ENCODE measurements at regions not wholly inside any gene's neighbourhood (a gene's known extent, or its start where the extent isn't known, plus 50 kb on each side); places are given as distances from the start of the nearest gene placed in this dataset.

DNA sequence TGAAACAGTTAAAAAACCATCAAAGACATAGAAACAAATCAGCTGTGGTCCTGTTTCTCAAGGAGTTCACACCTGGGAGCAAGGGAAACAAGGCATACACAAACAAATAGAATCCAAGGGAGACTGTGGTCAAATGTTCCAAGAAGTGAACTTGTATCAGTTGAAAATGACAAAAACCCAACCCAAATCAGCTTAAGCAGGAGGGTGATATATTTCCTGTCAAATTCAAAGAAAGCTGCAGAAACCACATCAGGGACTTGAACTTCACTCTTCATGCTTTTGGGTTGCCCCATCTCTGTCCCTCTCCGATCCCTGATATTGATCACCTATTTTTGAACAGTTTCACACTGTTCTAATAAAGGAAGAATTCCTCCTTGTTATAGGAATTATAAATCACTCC, 148.6 kb upstream of the FMR1 start:
- TF ChIP-seq, protein P1, sequence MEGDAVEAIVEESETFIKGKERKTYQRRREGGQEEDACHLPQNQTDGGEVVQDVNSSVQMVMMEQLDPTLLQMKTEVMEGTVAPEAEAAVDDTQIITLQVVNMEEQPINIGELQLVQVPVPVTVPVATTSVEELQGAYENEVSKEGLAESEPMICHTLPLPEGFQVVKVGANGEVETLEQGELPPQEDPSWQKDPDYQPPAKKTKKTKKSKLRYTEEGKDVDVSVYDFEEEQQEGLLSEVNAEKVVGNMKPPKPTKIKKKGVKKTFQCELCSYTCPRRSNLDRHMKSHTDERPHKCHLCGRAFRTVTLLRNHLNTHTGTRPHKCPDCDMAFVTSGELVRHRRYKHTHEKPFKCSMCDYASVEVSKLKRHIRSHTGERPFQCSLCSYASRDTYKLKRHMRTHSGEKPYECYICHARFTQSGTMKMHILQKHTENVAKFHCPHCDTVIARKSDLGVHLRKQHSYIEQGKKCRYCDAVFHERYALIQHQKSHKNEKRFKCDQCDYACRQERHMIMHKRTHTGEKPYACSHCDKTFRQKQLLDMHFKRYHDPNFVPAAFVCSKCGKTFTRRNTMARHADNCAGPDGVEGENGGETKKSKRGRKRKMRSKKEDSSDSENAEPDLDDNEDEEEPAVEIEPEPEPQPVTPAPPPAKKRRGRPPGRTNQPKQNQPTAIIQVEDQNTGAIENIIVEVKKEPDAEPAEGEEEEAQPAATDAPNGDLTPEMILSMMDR (IDR thresholded peaks at IDR 0.05; ENCODE audit: insufficient read depth, low read depth, low read length, missing control alignments) = no peak
- DNase-seq (ENCODE audit: low read depth) = no peak
- H3K4me3 ChIP-seq (ENCODE audit: low read depth, low read length) = no peak overlapping the region

DNA sequence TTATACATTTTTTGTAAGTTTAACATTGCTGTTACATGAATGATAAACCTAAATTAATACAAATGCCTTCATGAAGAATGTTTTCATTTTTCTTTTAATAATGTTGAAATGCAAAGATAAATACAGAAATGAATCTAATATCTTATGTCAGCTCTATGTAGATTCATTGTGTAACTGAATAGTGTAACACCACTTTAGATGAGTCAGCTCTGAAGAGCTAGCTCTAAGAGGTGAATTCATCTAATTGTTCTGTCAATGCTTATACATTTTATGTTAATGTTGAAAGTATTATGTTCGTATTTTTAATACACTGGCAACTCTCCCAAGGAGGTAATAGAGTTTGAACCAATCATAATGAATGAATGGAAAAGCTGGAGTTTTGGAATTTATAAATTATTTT, 146.9 kb upstream of the FMR1 start:
- DNase-seq (ENCODE audit: low read depth) = no peak
- TF ChIP-seq, protein P1 (IDR thresholded peaks at IDR 0.05; ENCODE audit: insufficient read depth, low read depth, low read length, missing control alignments) = no peak
- no peak overlapping the region for H3K4me3 ChIP-seq (ENCODE audit: low read depth, low read length)

DNA sequence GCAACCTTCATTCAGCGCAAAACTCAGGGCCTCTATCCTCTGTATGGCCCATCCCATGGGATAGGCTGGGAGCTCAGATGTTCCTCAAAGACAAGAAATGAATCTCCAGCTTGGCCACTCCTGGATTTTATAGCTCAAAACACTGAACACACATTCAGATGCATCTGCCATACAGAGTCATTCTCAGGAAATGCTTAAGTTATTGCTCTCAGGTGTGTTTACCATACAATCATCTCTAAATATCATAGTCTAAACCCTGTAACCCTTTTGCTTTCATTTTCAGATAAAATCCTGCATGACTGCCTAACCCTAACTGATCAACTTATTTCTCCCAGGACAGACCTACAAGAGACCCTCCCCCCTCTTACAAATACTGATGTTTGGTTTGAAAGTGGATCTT, 140.9 kb upstream of the FMR1 start:
- DNase-seq (ENCODE audit: low read depth) = no peak
- TF ChIP-seq, protein P1 (IDR thresholded peaks at IDR 0.05; ENCODE audit: insufficient read depth, low read depth, low read length, missing control alignments) = no peak
- no peak overlapping the region for H3K4me3 ChIP-seq (ENCODE audit: low read depth, low read length)

DNA sequence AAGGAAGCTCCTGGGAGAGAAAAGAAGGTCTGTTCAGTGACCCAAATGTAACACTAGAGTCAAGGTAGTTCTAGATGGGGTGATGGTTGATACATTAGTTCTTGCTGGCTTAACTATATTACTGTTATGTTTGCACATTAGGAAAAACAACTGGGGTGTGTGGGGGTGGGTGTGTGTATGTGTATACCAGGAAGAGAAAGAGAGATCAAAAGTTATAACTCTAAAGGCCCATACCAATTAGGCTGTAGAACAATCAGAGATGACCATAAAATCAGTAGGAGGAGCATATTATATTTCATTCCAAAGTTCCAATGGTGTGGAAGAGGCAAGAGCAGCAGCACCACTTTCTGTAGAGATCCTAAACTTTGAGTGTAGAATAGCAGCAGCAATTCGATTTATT, 134.7 kb upstream of the FMR1 start:
- DNase-seq (ENCODE audit: low read depth) = no peak
- no peak overlapping the region for H3K4me3 ChIP-seq (ENCODE audit: low read depth, low read length)
- TF ChIP-seq, protein P1 (IDR thresholded peaks at IDR 0.05; ENCODE audit: insufficient read depth, low read depth, low read length, missing control alignments) = no peak

DNA sequence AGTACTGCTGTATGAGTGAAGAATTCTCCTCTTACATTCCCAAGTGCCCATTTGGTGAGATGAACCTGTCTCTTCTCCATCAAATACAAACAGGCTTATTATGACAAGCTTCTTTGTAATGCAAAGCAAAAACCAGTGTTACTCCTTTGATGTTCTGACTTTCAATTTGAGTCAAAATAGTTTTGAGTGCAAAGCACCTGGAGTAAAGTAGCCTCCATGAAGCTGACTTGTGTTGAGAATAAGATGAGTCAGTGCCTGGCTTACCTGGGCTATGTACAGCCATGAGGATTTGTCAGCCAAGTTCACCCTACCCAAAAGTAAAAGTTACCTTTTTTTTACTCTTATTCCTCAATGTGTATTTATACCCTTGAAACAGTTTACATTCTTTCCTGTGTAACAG, 132.5 kb upstream of the FMR1 start:
- H3K4me3 ChIP-seq (ENCODE audit: low read depth, low read length) = no peak overlapping the region
- no peak for DNase-seq (ENCODE audit: low read depth)
- TF ChIP-seq, protein P1 (IDR thresholded peaks at IDR 0.05; ENCODE audit: insufficient read depth, low read depth, low read length, missing control alignments) = no peak

DNA sequence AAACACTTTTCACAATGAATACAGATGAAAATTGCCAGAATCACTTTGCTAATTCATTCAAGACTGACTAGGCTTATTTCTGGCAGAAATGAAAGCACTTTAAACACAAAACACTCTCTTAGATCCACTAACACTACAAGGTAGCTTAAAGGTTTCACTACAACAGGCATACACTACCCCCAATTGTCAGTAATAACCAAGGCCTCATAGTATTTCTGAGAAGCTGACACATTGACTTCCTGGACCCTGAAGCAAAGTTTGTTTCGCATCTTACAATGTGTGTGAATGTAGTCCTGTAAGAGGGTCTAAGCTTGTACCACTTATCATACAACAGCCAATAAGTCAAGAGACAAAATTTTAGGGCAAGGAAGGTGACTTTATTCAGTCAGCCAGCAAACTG, 129.9 kb upstream of the FMR1 start:
- TF ChIP-seq, protein P1 (IDR thresholded peaks at IDR 0.05; ENCODE audit: insufficient read depth, low read depth, low read length, missing control alignments) = no peak
- no peak for DNase-seq (ENCODE audit: low read depth)
- no peak overlapping the region for H3K4me3 ChIP-seq (ENCODE audit: low read depth, low read length)

DNA sequence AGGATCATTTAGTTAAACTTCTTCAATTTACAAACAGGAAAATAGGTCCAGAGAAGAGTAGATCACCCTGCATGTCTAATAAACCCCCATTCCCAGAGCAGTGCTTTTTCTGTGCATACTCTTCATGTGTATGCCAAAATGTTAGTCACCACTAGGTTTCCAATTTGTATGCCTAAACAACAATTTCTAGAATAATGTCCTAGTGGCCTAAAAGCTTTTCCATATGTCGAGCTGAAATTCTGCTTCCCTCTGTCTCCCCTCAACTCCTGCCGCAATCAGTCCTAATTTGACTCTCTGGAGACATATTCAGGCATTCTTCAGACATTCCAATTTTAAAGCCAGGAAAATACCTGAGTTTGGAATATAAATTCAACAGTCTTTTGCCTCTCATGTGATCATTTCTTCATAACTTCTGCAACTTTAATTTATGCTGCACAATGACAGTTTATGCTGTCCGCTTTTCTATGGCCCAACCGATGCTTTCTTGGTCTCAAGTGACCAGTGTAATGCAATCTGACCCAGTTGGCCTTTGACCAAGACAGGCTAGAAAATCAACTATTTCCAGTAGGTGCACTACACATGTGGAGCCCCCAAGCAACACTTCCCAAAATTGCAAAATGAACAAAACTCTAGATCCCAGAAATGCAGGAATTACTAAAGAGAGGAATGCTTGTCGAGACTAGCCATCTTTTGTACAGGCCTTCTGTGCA, 122.9 kb upstream of the FMR1 start:
- no peak for DNase-seq (ENCODE audit: low read depth)
- TF ChIP-seq, protein P1 (IDR thresholded peaks at IDR 0.05; ENCODE audit: insufficient read depth, low read depth, low read length, missing control alignments) = no peak
- H3K4me3 ChIP-seq (ENCODE audit: low read depth, low read length) = no peak overlapping the region

Data from GM12865 (cell line).